IMR-90 (cell line): ENCODE measurements at regions not wholly inside any gene's neighbourhood (a gene's known extent, or its start where the extent isn't known, plus 50 kb on each side); places are given as distances from the start of the nearest gene placed in this dataset.
"Not testable (repeated sequence)": the region's sequence is repeated elsewhere in the genome, so short reads cannot be mapped to it uniquely, and the experiment has no call there.

Experiments
- BHLHE40 ChIP-seq: fragments of 150-350 bp; IDR thresholded peaks from 2 replicates; pipeline ENCODE4 v1.6.1; 2016; ENCODE audit warnings: mild to moderate bottlenecking, low read depth, low read length
- CEBPB ChIP-seq: IDR thresholded peaks from 2 replicates; pipeline ENCODE4 v1.6.1; 2012; ENCODE audit warnings: low read depth, low read length, improper control_type of control experiment
- FOS ChIP-seq: fragments of 150-350 bp; IDR thresholded peaks from 2 replicates; pipeline ENCODE4 v1.6.1; 2016; ENCODE audit warnings: low read depth, low read length
- MAFK ChIP-seq: IDR thresholded peaks from 2 replicates; pipeline ENCODE4 v1.6.1; 2012; ENCODE audit warnings: low read depth, low read length, improper control_type of control experiment
- MAZ ChIP-seq: IDR thresholded peaks from 2 replicates; pipeline ENCODE4 v1.6.1; 2012; ENCODE audit warnings: low read depth, mild to moderate bottlenecking, low read length, improper control_type of control experiment, moderate library complexity, borderline replicate concordance
- MXI1 ChIP-seq: IDR thresholded peaks from 2 replicates; pipeline ENCODE4 v1.6.1; 2012; ENCODE audit warnings: low read depth, mild to moderate bottlenecking, low read length, moderate library complexity, borderline replicate concordance
- POLR2A ChIP-seq: IDR thresholded peaks from 2 replicates; pipeline ENCODE4 v1.6.1; 2012; ENCODE audit warnings: mild to moderate bottlenecking, low read depth, low read length
- RAD21 ChIP-seq: IDR thresholded peaks from 2 replicates; pipeline ENCODE4 v1.6.1; 2012; ENCODE audit warnings: low read length, improper control_type of control experiment
- RCOR1 ChIP-seq: IDR thresholded peaks from 2 replicates; pipeline ENCODE4 v1.6.1; 2012; ENCODE audit warnings: mild to moderate bottlenecking, low read length, improper control_type of control experiment; ENCODE audit not compliant: insufficient replicate concordance
- RFX5 ChIP-seq: IDR thresholded peaks from 2 replicates; pipeline ENCODE4 v1.8.0; 2012; ENCODE audit warnings: low read depth, mild to moderate bottlenecking, low read length, moderate library complexity
- SMC3 ChIP-seq: fragments of 150-350 bp; IDR thresholded peaks from 2 replicates; pipeline ENCODE4 v1.6.1; 2016; ENCODE audit warnings: low read depth, mild to moderate bottlenecking, antibody characterized with exemption, low read length, moderate library complexity
- USF2 ChIP-seq: fragments of 150-350 bp; IDR thresholded peaks from 2 replicates; pipeline ENCODE4 v1.6.1; 2017; ENCODE audit warnings: mild to moderate bottlenecking, antibody characterized with exemption, low read length, low read depth
- TF ChIP-seq, protein P1 (sequence below): conservative IDR thresholded peaks from 2 replicates; pipeline ENCODE4 v1.5.1; 2012; ENCODE audit warnings: mild to moderate bottlenecking, low read depth, low read length, improper control_type of control experiment
- TF ChIP-seq, protein P2 (sequence below): fragments of 150-350 bp; IDR thresholded peaks from 2 replicates; pipeline ENCODE4 v1.6.1; 2016; ENCODE audit warnings: low read depth, mild to moderate bottlenecking, low read length, moderate library complexity, borderline replicate concordance

DNA sequence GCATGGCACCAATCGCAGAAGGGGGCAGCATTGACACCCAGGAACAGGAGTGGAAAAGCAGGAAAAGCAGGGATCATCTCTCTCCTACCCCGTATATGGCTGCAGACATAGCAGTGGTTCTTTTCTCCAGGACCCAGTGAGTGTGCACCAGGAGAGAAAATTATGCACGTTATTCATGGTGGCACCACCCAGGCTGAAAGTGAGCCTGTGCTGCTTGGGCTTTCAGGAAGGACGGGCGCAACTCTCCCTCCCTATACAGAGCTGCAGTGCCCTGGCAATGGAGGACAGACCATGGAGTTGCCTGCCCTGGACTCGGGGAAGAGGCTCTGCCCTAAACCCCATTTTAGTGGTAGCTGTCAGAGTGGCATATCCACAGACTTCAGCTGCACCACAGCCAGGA, 132.1 kb downstream of the PPIAL4A start:
- TF ChIP-seq, protein P1, sequence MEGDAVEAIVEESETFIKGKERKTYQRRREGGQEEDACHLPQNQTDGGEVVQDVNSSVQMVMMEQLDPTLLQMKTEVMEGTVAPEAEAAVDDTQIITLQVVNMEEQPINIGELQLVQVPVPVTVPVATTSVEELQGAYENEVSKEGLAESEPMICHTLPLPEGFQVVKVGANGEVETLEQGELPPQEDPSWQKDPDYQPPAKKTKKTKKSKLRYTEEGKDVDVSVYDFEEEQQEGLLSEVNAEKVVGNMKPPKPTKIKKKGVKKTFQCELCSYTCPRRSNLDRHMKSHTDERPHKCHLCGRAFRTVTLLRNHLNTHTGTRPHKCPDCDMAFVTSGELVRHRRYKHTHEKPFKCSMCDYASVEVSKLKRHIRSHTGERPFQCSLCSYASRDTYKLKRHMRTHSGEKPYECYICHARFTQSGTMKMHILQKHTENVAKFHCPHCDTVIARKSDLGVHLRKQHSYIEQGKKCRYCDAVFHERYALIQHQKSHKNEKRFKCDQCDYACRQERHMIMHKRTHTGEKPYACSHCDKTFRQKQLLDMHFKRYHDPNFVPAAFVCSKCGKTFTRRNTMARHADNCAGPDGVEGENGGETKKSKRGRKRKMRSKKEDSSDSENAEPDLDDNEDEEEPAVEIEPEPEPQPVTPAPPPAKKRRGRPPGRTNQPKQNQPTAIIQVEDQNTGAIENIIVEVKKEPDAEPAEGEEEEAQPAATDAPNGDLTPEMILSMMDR: not testable (repeated sequence)
- TF ChIP-seq RFX5, POLR2A, RAD21, SMC3, MAFK, USF2, FOS, BHLHE40, MXI1, RCOR1, CEBPB, MAZ: not testable (repeated sequence)
- TF ChIP-seq, protein P2, sequence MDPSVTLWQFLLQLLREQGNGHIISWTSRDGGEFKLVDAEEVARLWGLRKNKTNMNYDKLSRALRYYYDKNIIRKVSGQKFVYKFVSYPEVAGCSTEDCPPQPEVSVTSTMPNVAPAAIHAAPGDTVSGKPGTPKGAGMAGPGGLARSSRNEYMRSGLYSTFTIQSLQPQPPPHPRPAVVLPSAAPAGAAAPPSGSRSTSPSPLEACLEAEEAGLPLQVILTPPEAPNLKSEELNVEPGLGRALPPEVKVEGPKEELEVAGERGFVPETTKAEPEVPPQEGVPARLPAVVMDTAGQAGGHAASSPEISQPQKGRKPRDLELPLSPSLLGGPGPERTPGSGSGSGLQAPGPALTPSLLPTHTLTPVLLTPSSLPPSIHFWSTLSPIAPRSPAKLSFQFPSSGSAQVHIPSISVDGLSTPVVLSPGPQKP: not testable (repeated sequence)
